Left forelimb (tissue), 1 donor: ENCODE measurements at regions not wholly inside any gene's neighbourhood (a gene's known extent, or its start where the extent isn't known, plus 50 kb on each side); places are given as distances from the start of the nearest gene placed in this dataset.
"Not testable (repeated sequence)": the region's sequence is repeated elsewhere in the genome, so short reads cannot be mapped to it uniquely, and the experiment has no call there.

ENCODE experiments used
- DNase-seq: peaks from one replicate; pipeline ENCODE4 v3.0.0-alpha.2; 2018; ENCODE audit warnings: low spot score

- DNase-seq: no peak
Measured at GRCh38 chr10:130717083-130717482, 580.9 kb downstream of the GLRX3 start.

DNA sequence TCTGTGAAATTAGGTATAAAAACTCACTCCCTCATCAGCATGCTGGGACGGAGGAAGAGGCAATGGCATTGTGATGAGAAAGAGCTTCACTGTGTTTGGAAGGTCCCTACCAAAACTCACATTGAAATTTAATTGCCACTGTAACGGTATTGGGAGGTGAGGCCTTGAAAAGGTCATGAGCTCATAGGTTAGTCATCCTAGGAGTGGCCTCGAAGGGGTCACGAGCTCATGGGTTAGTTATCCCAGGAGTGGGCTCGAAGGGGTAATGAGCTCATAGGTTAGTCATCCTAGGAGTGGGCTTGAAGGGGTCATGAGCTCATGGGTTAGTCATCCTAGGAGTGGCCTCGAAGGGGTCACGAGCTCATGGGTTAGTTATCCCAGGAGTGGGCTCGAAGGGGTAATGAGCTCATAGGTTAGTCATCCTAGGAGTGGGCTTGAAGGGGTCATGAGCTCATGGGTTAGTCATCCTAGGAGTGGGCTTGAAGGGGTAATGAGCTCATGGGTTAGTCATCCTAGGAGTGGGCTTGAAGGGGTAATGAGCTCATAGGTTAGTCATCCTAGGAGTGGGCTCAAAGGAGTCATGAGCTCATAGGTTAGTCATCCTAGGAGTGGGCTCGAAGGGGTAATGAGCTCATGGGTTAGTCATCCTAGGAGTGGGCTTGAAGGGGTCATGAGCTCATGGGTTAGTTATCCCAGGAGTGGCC is 582.7 kb downstream of the GLRX3 start:
- not testable (repeated sequence) for DNase-seq

DNA sequence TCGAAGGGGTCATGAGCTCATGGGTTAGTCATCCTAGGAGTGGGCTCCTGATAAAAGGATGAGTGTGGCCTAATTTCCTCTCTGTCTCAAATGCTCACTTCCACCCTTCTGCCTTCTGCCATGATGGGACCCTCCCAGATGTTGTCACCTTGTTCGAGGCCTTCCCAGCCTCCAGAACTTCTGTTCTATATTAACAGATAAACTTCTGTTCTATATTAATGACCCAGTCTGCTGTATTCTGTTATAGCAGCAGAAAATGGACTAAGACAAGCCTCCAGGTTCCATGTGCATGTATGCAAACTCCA is 583.2 kb downstream of the GLRX3 start:
- no peak for DNase-seq

GRCh38 chr10:130720235-130720634 is 584.0 kb downstream of the GLRX3 start:
- no peak for DNase-seq

- no peak for DNase-seq
Measured at GRCh38 chr10:130721971-130722370, 585.8 kb downstream of the GLRX3 start.

GRCh38 chr10:130723704-130724103 is 587.5 kb downstream of the GLRX3 start:
- DNase-seq: no peak

- no peak for DNase-seq
Measured at GRCh38 chr10:130725474-130725970, 586.0 kb downstream of the TCERG1L start.

- DNase-seq: no peak
Measured at GRCh38 chr10:130726996-130727725, 584.4 kb downstream of the TCERG1L start.

DNA sequence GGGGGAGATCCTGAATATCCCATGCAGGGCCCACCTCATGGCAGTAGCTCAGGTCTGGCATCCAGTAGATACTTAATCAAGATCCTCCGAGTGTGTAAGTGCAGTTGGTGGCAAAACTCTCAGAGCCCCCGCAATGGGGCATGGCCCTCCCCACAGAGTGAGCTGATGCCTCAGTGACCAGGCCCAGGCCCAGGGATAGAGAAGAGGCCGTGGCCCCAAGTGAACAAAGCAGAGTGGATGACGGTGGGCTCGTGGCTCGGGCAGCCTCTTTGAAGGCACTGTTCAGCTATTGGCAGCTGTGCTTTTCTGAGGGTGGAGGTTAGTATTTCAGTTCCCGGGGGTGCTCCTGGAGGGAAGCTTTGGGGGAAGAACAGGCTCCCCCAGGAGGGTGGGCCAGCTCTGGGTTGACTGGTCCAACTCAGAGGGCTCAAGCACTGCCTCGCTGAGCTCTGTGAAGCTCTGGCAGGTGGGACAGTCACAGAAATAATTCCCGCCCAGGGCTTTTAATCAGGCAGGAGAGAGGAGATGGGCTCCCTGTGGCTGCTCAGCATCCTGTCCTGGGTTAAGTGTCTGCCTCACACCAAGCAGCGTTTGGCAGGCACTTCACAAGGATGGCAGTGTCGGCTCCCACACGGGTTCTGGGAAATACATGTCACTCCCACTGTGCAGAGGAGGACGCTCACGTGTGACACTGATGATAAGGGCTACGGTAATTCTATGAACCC is 583.6 kb downstream of the TCERG1L start:
- no peak for DNase-seq

- no peak for DNase-seq
Measured at GRCh38 chr10:130728531-130729215, 582.8 kb downstream of the TCERG1L start.

GRCh38 chr10:130729876-130730275 is 581.6 kb downstream of the TCERG1L start:
- no peak for DNase-seq

DNA sequence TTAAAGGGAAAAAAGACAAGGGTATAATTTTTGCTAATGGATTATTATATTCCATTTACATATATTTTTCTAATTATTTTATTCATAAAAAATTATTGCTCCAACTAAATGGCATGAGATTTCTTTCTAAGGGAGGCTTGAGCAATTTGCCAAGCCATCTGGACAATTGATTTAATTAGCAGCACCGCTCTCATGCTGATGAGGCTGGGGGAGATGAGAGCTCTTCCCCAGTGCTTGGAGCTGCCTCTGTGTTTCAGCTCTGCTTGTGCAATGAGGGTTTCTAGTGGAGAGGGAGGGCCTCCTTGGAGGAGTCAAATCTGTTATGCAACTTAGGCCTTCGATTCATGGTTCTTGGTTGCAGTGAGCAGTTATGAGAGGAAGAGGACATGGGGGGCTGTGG is 574.3 kb downstream of the TCERG1L start:
- DNase-seq: no peak

DNA sequence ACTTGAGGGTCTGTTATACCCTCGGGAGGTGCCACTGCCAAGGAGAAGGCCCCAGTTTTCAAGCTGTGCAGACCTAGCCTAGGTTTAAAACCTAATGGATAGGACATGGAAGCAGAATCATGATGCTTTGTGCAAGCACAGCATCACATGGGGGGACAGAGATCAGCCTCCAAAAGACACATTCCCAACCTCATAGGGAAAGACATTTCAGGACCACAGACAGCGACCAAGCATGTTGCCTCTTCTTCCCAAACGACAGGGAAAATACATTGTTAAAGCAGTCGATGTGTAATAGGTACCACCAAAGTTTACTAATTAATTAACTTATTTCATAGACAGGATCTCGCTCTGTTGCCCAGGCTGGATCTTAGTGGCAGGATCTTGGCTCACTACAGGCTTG is 573.9 kb downstream of the TCERG1L start:
- DNase-seq: peak; percentile 57

DNA sequence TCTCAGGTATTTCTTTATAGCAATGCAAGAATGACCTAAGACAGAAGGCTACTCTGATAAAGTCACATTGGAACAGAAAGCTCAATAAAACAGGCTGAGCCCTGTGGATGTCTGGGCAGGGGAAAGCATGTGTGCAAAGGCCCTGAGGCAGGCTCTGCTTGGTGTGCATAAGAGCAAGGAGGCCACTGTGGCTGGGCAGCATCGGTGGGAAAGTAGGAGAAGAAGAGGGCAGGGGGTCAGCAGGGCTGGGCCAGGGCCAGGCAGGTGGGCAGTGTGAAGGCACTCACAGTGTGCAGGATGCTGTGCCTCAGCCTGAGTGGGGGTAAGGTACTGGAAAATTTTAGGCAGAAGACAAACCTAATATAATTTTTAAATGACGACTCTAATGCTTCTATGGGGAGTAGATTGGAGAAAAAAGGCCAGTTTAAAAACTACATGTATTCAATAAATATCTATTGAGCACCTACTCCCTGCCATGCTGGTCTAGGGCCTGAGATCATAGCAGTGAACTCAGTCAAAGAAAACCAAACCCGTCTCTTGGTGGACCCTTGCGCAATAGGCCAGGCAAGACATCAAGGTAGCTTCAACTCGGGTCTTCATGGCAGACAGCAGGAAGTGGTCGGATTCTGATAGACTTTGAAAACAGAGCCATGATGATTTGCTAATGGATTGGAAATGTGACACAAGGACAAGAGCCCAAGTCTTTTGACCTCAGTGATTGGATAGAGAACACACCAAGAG is 572.3 kb downstream of the TCERG1L start:
- peak; percentile 30 for DNase-seq

GRCh38 chr10:130739757-130740145 is 571.8 kb downstream of the TCERG1L start:
- peak; percentile 14 for DNase-seq

DNA sequence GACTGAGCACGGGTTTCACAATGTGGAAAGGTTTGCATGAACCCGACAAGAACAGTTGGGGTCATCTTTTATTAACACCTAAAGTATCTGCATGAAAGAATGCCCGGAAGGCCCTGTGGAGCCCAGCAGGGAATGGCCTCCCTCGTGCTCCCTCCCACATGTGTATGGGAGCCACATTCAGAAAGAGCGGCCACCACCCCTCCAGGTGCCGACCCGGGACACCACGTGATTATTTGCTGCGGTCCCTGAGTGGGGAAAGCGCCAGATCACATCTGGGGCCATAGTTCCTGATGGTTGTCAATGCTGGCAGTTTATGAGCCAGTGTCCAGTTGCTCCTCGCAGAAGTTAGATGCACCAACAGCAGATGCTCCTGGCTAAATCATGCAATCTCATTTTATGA is 571.4 kb downstream of the TCERG1L start:
- no peak for DNase-seq

DNA sequence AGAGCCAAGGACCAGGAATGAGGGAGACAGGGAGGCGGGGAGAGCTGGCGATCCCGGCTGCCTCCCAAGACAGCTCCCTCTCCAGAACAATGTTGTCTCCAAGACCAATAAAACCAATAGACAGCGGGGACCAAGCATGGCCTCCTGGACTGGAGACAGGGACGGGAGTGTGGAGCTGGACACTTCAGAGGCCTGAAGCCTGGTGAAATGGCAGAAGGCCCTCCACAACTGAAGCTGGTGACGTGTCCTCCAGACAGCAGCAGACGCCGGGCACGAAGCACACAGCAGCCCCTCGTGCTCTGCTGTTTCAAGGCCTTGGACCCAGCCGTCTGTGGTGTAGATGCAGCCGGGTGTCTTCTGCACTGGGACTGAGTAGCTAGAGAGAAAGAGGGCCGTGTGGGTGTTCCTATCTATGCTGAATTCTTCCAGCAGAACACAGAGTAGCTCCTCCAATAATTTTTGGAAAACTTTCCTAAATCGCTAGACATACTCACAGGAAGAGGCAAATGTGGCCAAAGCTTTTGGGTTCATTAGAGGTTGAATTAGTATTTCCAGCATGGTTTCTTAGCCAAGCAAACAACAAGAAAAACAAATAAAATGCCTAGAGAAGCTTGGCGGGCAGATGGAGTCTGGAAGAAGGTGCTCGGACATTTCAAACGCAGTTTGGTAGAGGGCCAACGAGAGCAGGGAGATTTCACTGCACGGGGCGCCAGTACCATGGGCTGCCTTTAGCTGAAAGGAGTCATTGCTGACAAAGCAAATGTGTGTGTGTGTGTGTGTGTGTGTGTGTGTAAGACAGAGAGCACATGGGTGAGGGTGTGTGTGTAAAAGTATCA is 570.4 kb downstream of the TCERG1L start:
- peak; percentile 47 for DNase-seq

DNA sequence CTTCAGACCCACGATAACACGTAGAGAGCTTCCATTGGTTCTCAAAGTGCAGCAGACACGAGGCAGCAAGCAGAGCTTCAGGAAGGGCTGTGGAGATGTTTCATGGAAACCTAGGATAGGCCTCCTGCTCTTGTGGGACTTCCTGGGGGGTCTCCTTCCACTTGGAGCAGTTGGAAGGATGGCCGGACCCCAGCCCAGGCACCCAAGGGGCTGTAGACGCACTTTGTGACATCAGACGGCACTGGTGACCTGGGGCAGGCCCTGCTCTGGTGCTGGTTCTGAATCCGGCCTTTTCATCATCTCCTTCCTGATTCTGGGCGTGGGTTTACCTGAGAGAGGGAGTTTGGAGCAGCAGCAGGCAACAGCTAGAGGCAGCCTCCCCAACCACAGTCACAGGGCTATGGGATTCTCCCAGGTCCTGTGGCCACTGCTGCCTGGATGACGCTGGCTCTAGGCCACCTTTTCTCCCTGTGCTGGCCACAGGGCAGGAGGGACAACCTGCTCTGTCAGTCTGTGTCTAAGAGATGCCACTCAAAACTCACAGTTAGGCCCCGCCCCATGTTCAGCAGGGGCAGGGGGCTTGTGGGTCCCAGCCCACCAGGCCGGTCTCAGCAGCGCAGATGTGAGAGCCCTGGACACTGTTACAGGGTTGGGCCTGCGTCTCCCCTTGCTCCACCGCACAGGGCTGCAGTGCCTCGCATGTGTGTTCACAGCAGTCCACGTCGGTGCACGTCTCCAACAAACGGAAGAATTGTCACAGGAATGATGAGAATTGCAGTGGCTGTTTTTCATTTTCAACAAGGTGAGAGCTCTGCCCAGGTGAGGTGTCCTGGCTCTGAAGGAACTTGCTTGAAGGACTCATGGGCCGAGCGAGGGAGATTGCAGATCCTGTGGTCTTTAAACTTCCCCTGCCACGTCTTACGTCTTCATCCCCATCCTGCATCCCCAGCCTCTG is 569.3 kb downstream of the TCERG1L start:
- DNase-seq: peak; percentile 57

DNA sequence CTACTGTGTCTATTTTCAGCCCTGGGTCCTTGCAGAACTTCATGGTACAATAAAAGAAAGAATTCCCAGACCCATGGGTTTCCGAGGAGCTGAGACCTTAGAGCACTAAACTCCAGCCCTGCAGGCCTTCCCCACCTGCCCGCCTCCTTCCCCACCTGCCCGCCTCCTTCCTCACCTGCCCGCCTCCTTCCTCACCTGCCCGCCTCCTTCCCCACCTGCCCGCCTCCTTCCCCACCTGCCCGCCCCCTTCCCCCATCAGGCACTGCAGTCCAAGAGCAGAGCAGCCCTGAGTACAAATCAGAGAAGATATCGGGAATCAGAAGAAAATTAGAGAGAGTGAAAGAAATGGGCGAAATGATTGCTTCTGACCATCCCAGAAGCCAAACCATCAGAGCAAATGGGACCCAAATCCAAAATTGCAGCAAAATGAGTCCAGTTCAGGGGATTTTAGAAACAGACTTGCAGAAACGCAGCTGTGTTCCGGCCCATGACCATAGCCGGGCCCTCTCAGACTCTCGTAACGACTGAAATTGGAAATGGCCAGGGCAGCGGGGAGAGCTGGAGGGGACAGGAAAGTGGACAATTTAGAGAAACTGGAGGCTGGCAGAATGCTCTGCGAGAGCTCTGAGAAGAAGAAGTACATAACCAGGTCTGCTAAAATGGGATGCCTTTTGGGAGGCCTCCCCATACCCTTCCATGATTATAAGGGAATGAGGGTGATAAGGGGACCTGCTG is 568.4 kb downstream of the TCERG1L start:
- DNase-seq: peak; percentile 61
